ENCODE measurements at regions not wholly inside any gene's neighbourhood (a gene's known extent, or its start where the extent isn't known, plus 50 kb on each side); places are given as distances from the start of the nearest gene placed in this dataset.

- DNase-seq (ENCODE audit: extremely low spot score, insufficient read length, low read depth) (no peak), FAIRE-seq (no peak)
Measured at GRCh38 chr6:170076466-170077165, 214.3 kb downstream of the DLL1 start.

DNA sequence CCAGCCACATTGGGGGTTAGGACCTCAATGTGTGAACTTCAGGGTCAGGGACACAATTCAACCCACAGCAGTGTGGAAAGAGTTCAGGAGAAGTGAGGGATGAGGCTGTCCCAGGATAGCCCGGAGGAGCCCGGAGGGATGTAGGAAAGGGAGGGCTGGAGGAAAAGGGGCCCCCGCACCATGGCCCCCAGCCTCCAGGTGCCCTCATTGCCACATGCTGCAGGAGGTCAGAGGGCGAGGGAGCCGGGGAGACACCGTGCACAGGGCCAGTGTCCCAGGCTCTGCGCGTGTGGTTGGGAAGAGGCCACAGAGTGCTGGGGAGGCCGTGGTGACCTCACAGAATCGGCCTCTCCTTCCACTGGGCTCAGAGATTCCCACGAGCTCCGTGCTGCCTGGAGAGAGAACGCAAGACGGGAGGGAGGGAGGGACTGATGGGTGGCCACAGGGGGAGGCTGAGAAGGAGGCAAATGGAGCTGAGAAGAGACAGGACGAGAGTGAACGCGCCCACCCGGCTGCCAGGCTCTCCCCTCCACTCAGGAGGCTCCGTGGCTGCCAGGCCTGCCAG, 215.1 kb downstream of the DLL1 start:
- FAIRE-seq (no peak), DNase-seq (ENCODE audit: extremely low spot score, insufficient read length, low read depth) (no peak)

DNA sequence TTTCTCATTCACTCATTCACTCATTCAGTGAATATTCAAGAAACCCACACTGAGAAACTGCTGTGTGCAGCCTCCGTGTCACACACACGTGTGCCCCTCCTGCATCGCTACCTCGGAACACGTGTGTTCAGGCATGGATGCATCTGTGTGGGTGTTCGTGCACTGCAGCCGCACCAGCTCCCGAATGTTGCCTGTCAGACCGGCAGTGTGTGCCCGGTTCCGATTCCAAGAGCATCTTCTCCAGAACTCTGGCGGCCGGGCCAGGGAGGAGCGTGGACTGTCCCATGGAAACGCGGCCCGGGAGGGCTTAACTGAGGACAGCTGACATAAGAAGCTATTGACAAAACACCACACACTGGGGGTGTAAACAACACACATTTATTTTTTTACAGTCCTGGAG, 216.0 kb downstream of the DLL1 start:
- DNase-seq (ENCODE audit: extremely low spot score, insufficient read length, low read depth) (no peak), FAIRE-seq (no peak)

GRCh38 chr6:170074435-170074834, 216.4 kb downstream of the DLL1 start:
- no peak for FAIRE-seq
- no peak for DNase-seq (ENCODE audit: extremely low spot score, insufficient read length, low read depth)

- no peak for FAIRE-seq
Measured at GRCh38 chr6:170073846-170074245, 217.0 kb downstream of the DLL1 start.

DNA sequence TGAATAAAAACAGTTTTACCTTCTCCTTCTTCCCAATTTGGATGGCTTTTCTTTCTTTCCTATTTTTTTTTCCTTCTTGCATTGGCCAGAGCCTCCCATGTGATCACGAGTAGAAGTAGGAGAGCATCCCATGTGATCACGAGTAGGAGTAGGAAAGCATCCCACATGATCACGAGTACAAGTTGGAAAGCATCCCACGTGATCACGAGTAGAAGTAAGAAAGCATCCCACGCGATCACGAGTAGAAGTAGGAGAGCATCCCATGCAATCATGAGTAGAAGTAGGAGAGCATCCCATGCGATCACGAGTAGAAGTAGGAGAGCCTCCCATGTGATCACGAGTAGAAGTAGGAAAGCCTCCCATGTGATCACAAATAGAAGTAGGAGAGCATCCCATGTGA, 218.6 kb downstream of the DLL1 start:
- FAIRE-seq (no peak), DNase-seq (ENCODE audit: extremely low spot score, insufficient read length, low read depth) (no peak)

More at GRCh38 chr6:170073846-170074245, 217.0 kb downstream of the DLL1 start:
- no peak for DNase-seq (ENCODE audit: extremely low spot score, insufficient read length, low read depth)

GRCh38 chr6:170069611-170070010, 221.3 kb downstream of the DLL1 start:
- FAIRE-seq (no peak), DNase-seq (ENCODE audit: extremely low spot score, insufficient read length, low read depth) (no peak)

GRCh38 chr6:170068496-170068895, 222.4 kb downstream of the DLL1 start:
- FAIRE-seq: no peak

DNA sequence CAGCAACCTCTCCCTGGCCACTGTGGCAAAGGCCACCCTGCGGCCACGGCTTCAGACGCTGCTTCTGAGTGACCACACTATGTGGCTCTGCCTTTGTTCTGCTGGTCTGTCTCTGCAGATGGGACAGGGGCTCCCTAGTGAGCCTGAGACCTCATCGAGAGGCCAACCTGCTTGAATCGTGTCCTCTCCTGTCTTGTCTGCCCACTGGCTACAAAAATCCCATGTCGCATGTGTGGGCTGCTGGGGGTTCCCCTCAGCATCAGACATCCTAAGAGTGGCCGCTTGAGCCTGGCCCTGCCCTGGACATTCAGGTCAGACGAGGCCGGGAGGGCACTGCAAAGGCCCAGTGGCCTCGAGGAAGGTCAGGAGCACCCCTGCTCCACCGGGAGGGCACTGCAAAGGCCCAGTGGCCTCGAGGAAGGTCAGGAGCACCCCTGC, 222.9 kb downstream of the DLL1 start:
- DNase-seq (ENCODE audit: extremely low spot score, insufficient read length, low read depth) (no peak), FAIRE-seq (no peak)

More at GRCh38 chr6:170068496-170068895, 222.4 kb downstream of the DLL1 start:
- no peak for DNase-seq (ENCODE audit: extremely low spot score, insufficient read length, low read depth)

DNA sequence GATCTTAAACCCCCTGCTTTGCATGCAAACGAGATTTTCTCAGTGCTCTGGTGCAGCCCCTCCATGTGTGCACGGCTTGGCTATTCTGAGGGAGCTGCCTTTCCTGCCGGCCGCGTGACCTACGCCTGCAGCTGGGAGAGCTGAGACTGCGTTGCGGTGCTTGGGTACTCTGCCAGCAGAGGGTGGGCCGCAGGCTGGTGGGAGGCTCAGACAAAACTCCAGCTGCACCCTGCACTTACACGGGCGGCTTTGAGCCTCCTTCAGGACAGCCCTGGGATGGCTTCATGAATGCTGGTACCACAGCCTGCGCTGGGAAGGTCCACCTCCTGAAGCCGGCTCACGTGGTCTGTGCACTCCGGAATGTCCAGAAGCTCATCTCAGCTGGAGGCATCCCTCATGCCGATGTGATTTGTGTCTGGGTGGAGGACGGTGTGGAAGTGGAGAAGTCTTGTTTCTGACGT, 223.7 kb downstream of the DLL1 start:
- DNase-seq (ENCODE audit: extremely low spot score, insufficient read length, low read depth) (no peak), FAIRE-seq (no peak)

GRCh38 chr6:170066679-170067078, 224.2 kb downstream of the DLL1 start:
- FAIRE-seq: no peak
- no peak for DNase-seq (ENCODE audit: extremely low spot score, insufficient read length, low read depth)

DNA sequence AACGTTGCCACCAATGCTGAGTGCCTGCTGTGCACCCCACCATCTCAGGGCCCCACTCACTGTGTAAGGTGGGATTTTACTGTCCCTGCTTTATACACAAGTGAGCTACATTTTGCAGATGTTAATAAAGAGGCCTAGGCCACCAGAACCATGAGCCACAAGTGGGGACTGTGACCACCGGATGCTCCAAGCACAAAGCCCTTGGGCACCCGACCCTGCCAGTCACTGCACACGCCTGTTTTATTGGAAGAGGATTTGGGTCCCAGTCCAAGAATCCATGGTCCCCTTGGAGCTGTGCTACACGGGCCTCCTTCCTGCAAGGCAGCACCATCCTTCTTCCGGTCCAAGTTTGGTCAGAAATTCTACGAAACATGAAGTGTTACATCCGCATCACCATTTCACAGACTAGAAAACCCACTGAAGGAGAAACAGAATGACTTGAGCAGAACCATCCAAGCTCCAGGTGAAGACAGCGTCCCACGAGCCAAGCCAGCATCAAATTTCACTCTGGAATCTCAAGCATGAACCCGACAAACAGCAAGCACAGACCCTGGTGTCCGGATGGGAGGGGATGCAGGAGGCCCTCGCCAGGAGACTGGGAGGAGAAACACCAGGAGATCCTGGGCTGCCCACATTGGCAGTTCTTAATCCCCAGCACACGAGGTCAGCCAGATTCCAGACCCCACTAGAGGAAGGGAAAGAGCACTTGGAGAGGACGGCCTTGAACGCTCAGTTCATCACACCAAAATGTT, 226.9 kb downstream of the DLL1 start:
- DNase-seq (ENCODE audit: extremely low spot score, insufficient read length, low read depth) (no peak), FAIRE-seq (no peak)

DNA sequence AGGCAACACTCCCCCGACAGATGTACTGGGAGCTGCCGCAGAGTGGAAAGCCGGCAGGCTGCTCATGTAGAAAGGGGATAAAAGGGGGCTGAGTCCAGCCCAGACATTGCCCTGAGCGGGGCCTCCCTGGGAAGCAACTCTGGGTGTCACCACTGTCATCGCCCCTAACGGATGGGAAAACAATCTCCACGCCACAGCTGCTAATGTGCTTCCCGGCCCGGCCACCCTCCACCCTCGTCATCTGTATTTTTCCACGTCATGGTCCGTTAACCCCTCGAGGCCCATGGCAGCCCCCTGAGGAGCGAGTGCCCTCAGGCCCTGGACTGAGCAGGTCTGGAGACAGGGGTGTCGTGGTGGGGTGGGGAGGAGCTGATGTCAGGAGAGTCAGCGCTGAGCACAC, 227.4 kb downstream of the DLL1 start:
- no peak for DNase-seq (ENCODE audit: extremely low spot score, insufficient read length, low read depth)
- FAIRE-seq: no peak

- DNase-seq (ENCODE audit: extremely low spot score, insufficient read length, low read depth): no peak
- FAIRE-seq: no peak
Measured at GRCh38 chr6:170062915-170063241, 228.0 kb downstream of the DLL1 start.

GRCh38 chr6:170062209-170062914, 228.5 kb downstream of the DLL1 start:
- no peak for DNase-seq (ENCODE audit: extremely low spot score, insufficient read length, low read depth)
- no peak for FAIRE-seq

- FAIRE-seq: no peak
- DNase-seq (ENCODE audit: extremely low spot score, insufficient read length, low read depth): no peak
Measured at GRCh38 chr6:170058878-170059485, 231.9 kb downstream of the DLL1 start.

- FAIRE-seq: no peak
Measured at GRCh38 chr6:170057961-170058877, 232.7 kb downstream of the DLL1 start.

GRCh38 chr6:170057034-170057734, 233.7 kb downstream of the DLL1 start:
- no peak for DNase-seq (ENCODE audit: extremely low spot score, insufficient read length, low read depth)
- FAIRE-seq: no peak

More at GRCh38 chr6:170057961-170058877, 232.7 kb downstream of the DLL1 start:
- no peak for DNase-seq (ENCODE audit: extremely low spot score, insufficient read length, low read depth)
